ENCODE measurements at regions not wholly inside any gene's neighbourhood (a gene's known extent, or its start where the extent isn't known, plus 50 kb on each side); places are given as distances from the start of the nearest gene placed in this dataset.

- Mint-ChIP-seq H3K27ac (no peak overlapping the region), H3K4me3 (no peak overlapping the region), H3K4me1 (ENCODE audit: low read depth) (peaks cover 22% of the 10 kb centered on the region), H3K27me3 (ENCODE audit: insufficient read depth) (no peaks in the 10 kb centered on the region), H3K9me3 (peaks cover 16% of the 10 kb centered on the region), H3K36me3 (ENCODE audit: low read depth) (peaks cover 38% of the 10 kb centered on the region)
- no peak for DNase-seq
- TF ChIP-seq CTCF (IDR thresholded peaks at IDR 0.05): no peak
Observed at GRCh38 chr14:37894463-37894862, 299.0 kb downstream of the TTC6 start.

- Mint-ChIP-seq H3K27me3 (ENCODE audit: insufficient read depth) (no peaks in the 10 kb centered on the region; the same call in 1 of the 2 replicates), H3K9me3 (no peaks in the 10 kb centered on the region), H3K27ac (no peak overlapping the region), H3K36me3 (ENCODE audit: low read depth) (peaks cover 11% of the 10 kb centered on the region), H3K4me1 (ENCODE audit: low read depth) (peaks cover 70% of the 10 kb centered on the region), H3K4me3 (no peak overlapping the region)
- no peak for DNase-seq
- no peak for TF ChIP-seq CTCF (IDR thresholded peaks at IDR 0.05)
Observed at GRCh38 chr14:37899365-37899764, 303.9 kb downstream of the TTC6 start.

- no peak for DNase-seq
- H3K9me3 Mint-ChIP-seq: no peaks in the 10 kb centered on the region
- H3K27ac Mint-ChIP-seq: peak overlapping the region; percentile 29; the same call in 1 of the 2 replicates
- H3K4me3 Mint-ChIP-seq: peak overlapping the region; percentile 86
- TF ChIP-seq CTCF (IDR thresholded peaks at IDR 0.05): no peak
- peaks cover 73% of the 10 kb centered on the region for H3K4me1 Mint-ChIP-seq (ENCODE audit: low read depth)
- H3K27me3 Mint-ChIP-seq (ENCODE audit: insufficient read depth): no peaks in the 10 kb centered on the region; the same call in 1 of the 2 replicates
- H3K36me3 Mint-ChIP-seq (ENCODE audit: low read depth): peaks cover 11% of the 10 kb centered on the region
Observed at GRCh38 chr14:37900561-37900960, 305.1 kb downstream of the TTC6 start.

GRCh38 chr14:37901978-37902377 lies 305.7 kb upstream of the SSTR1 start:
- H3K4me1 Mint-ChIP-seq (ENCODE audit: low read depth): peaks cover 79% of the 10 kb centered on the region
- peak overlapping the region; percentile 86 for H3K4me3 Mint-ChIP-seq
- H3K27ac Mint-ChIP-seq: peak overlapping the region; percentile 81
- no peaks in the 10 kb centered on the region for H3K9me3 Mint-ChIP-seq
- peaks cover 11% of the 10 kb centered on the region for H3K36me3 Mint-ChIP-seq (ENCODE audit: low read depth)
- TF ChIP-seq CTCF (IDR thresholded peaks at IDR 0.05): peak; percentile 31
- H3K27me3 Mint-ChIP-seq (ENCODE audit: insufficient read depth): no peaks in the 10 kb centered on the region; the same call in 1 of the 2 replicates
- peak; percentile 83 for DNase-seq

GRCh38 chr14:37903343-37904191 lies 304.1 kb upstream of the SSTR1 start:
- H3K9me3 Mint-ChIP-seq: no peaks in the 10 kb centered on the region
- H3K4me1 Mint-ChIP-seq (ENCODE audit: low read depth): peaks cover 71% of the 10 kb centered on the region
- peaks cover 4% of the 10 kb centered on the region for H3K36me3 Mint-ChIP-seq (ENCODE audit: low read depth)
- TF ChIP-seq CTCF (IDR thresholded peaks at IDR 0.05): peak; percentile 92
- H3K4me3 Mint-ChIP-seq: peak overlapping the region; percentile 77
- H3K27ac Mint-ChIP-seq: peak overlapping the region; percentile 90
- DNase-seq: peak; percentile 54
- no peaks in the 10 kb centered on the region; the same call in 1 of the 2 replicates for H3K27me3 Mint-ChIP-seq (ENCODE audit: insufficient read depth)
